Keratinocyte (primary cell): ENCODE measurements at regions not wholly inside any gene's neighbourhood (a gene's known extent, or its start where the extent isn't known, plus 50 kb on each side); places are given as distances from the start of the nearest gene placed in this dataset.

Experiments
- DNase-seq: peaks from one replicate; pipeline ENCODE4 v3.0.0-alpha.2; 2011; ENCODE audit warnings: low read depth, missing footprints, low spot score
- FAIRE-seq: peaks from 2 replicates; lab custom pipeline; 2011; peaks lifted over from hg19 to GRCh38; lab: Jason Lieb, UNC
- H2AFZ ChIP-seq: 2 replicates; pipeline ENCODE4 v1.6.0; 2012; ENCODE audit warnings: low read length, control low read depth, inconsistent platforms; ENCODE audit not compliant: control insufficient read depth
- H3K27ac ChIP-seq: 2 replicates; pipeline ENCODE4 v1.5.1; 2011; ENCODE audit warnings: low read length; ENCODE audit not compliant: control insufficient read depth, insufficient read depth
- H3K27me3 ChIP-seq: 3 replicates; pipeline ENCODE4 v1.6.0; 2011; ENCODE audit warnings: low read length; ENCODE audit not compliant: control insufficient read depth, insufficient read depth; ENCODE audit errors: extremely low read depth
- H3K36me3 ChIP-seq, 2 experiments: 2 replicates in 1 of 2; 3 replicates in 1 of 2; pipeline ENCODE4 v1.5.1; 2011; ENCODE audit warnings: low read length in 2 of 2, mild to moderate bottlenecking in 1 of 2; ENCODE audit not compliant: control insufficient read depth in 2 of 2, insufficient read depth in 2 of 2; ENCODE audit errors: extremely low read depth in 1 of 2
- H3K4me1 ChIP-seq: 3 replicates; pipeline ENCODE4 v1.5.1; 2011; ENCODE audit warnings: low read length; ENCODE audit not compliant: control insufficient read depth, insufficient read depth; ENCODE audit errors: extremely low read depth
- H3K4me2 ChIP-seq: 3 replicates; pipeline ENCODE4 v1.6.0; 2011; ENCODE audit warnings: low read depth, low read length; ENCODE audit not compliant: control insufficient read depth, insufficient read depth; ENCODE audit errors: extremely low read depth
- H3K4me3 ChIP-seq, 3 experiments: fragments of 200-600 bp in 1 of 3; sonication (generic) in 1 of 3; 2 replicates in 2 of 3; 3 replicates in 1 of 3; pipeline ENCODE4 v1.5.1; 2011 to 2016; ENCODE audit warnings: low read length in 3 of 3, mild to moderate bottlenecking in 3 of 3, control low read depth in 2 of 3, inconsistent platforms in 1 of 3, low read depth in 1 of 3, mixed read lengths in 1 of 3, mixed run types in 1 of 3, moderate library complexity in 1 of 3; ENCODE audit not compliant: control insufficient read depth in 2 of 3, insufficient read depth in 2 of 3; ENCODE audit errors: extremely low read depth in 1 of 3
- H3K79me2 ChIP-seq: 2 replicates; pipeline ENCODE4 v1.6.0; 2012; ENCODE audit warnings: low read length; ENCODE audit not compliant: control insufficient read depth, insufficient read depth
- H3K9ac ChIP-seq: 3 replicates; pipeline ENCODE4 v1.6.0; 2011; ENCODE audit warnings: low read length; ENCODE audit not compliant: control insufficient read depth, insufficient read depth; ENCODE audit errors: extremely low read depth
- H3K9me1 ChIP-seq: 3 replicates; pipeline ENCODE4 v1.6.0; 2011; ENCODE audit warnings: low read length; ENCODE audit not compliant: control insufficient read depth, insufficient read depth; ENCODE audit errors: extremely low read depth
- H3K9me3 ChIP-seq: 2 replicates; pipeline ENCODE4 v1.5.1; 2012; ENCODE audit warnings: low read depth, low read length; ENCODE audit not compliant: control insufficient read depth
- H4K20me1 ChIP-seq: 3 replicates; pipeline ENCODE4 v1.6.0; 2011; ENCODE audit warnings: low read length; ENCODE audit not compliant: control insufficient read depth, insufficient read depth; ENCODE audit errors: extremely low read depth
- CTCF ChIP-seq, 3 experiments: IDR thresholded peaks in 1 of 3; conservative IDR thresholded peaks in 1 of 3; optimal IDR thresholded peaks in 1 of 3; 2 replicates in 2 of 3; 3 replicates in 1 of 3; pipeline versions ENCODE3 to v1.5.1; 2011; ENCODE audit warnings: low read length in 3 of 3, mild to moderate bottlenecking in 3 of 3, moderate library complexity in 2 of 3, control low read depth in 1 of 3, inconsistent platforms in 1 of 3; ENCODE audit not compliant: insufficient read depth in 2 of 3; ENCODE audit errors: extremely low read depth in 1 of 3
- EZH2 ChIP-seq: IDR thresholded peaks from one replicate; pipeline ENCODE4 v1.6.1; 2012; ENCODE audit warnings: inconsistent platforms, mild to moderate bottlenecking, low read length, moderate library complexity
- dilution Hi-C: fragments of 300-500 bp; cut with MboI; formaldehyde crosslinking; loops from one replicate; pipeline ENCODE4 v1.7.0; 2020; ENCODE audit warnings: low sequenced_read_pairs; ENCODE audit not compliant: extremely low pct_ligation_motif_present

- H3K27me3 ChIP-seq, result no peaks in the 10 kb centered on the region
- no peak for TF ChIP-seq EZH2
- no peak for TF ChIP-seq CTCF (optimal IDR thresholded peaks at IDR 0.05 in 1 of 3, IDR thresholded peaks at IDR 0.05 in 1 of 3, conservative IDR thresholded peaks at IDR 0.05 in 1 of 3; ENCODE audit: extremely low read depth in 1 of 3, insufficient read depth in 2 of 3, low read length in 3 of 3)
- no peak for FAIRE-seq
- no peak overlapping the region for H2AFZ ChIP-seq
- no peaks in the 10 kb centered on the region for H3K9me3 ChIP-seq
- no peak overlapping the region for H3K27ac ChIP-seq
- no peaks in the 10 kb centered on the region for H4K20me1 ChIP-seq
- no peaks in the 10 kb centered on the region for H3K4me1 ChIP-seq
- H3K36me3 ChIP-seq, result no peaks in the 10 kb centered on the region
- dilution Hi-C loops, result no loop called here
- no peak overlapping the region for H3K4me3 ChIP-seq
- no peak overlapping the region for H3K9ac ChIP-seq
- no peaks in the 10 kb centered on the region for H3K9me1 ChIP-seq
- H3K79me2 ChIP-seq, result no peaks in the 10 kb centered on the region
- no peak overlapping the region for H3K4me2 ChIP-seq
- DNase-seq, result no peak
Observed at GRCh38 chr13:88472316-88472715, 801.1 kb downstream of the SLITRK5 start.

- TF ChIP-seq CTCF (optimal IDR thresholded peaks at IDR 0.05 in 1 of 3, IDR thresholded peaks at IDR 0.05 in 1 of 3, conservative IDR thresholded peaks at IDR 0.05 in 1 of 3; ENCODE audit: extremely low read depth in 1 of 3, insufficient read depth in 2 of 3, low read length in 3 of 3), result no peak
- no peak for TF ChIP-seq EZH2
- H3K4me2 ChIP-seq, result no peak overlapping the region
- no peak for FAIRE-seq
Observed at GRCh38 chr13:88483202-88483601, 812.0 kb downstream of the SLITRK5 start.

More at GRCh38 chr13:88483202-88483601, 812.0 kb downstream of the SLITRK5 start:
- Histone ChIP-seq H3K36me3 (no peaks in the 10 kb centered on the region), H3K27me3 (no peaks in the 10 kb centered on the region), H3K9me3 (no peaks in the 10 kb centered on the region), H3K4me3 (no peak overlapping the region), H2AFZ (no peak overlapping the region), H3K9ac (no peak overlapping the region), H3K9me1 (no peaks in the 10 kb centered on the region), H4K20me1 (no peaks in the 10 kb centered on the region), H3K27ac (no peak overlapping the region), H3K4me1 (no peaks in the 10 kb centered on the region), H3K79me2 (no peaks in the 10 kb centered on the region)
- DNase-seq, result no peak
- dilution Hi-C loops, result no loop called here
